ENCODE measurements at regions not wholly inside any gene's neighbourhood (a gene's known extent, or its start where the extent isn't known, plus 50 kb on each side); places are given as distances from the start of the nearest gene placed in this dataset.

GRCh38 chr2:19767899-19768298, 133.9 kb downstream of the TTC32 start:
- BruUV-seq (replicated peaks) = no TSS peak
- Mint-ChIP-seq H3K4me1 (ENCODE audit: insufficient read depth, unreplicated experiment) (no peaks in the 10 kb centered on the region), H3K36me3 (ENCODE audit: insufficient read depth, unreplicated experiment) (no peaks in the 10 kb centered on the region), H3K27ac (ENCODE audit: low read depth, unreplicated experiment) (no peak overlapping the region), H3K9me3 (ENCODE audit: unreplicated experiment) (no peaks in the 10 kb centered on the region), H3K4me3 (ENCODE audit: unreplicated experiment) (no peak overlapping the region), H3K27me3 (ENCODE audit: insufficient read depth, unreplicated experiment) (no peaks in the 10 kb centered on the region)
- ChIA-PET POLR2A (no interaction called here), CTCF (interaction anchor here (0.7 to 3.4 kb wide), 2 partner anchors 96 to 330 kb away, joined by 4 to 14 read pairs; no protein-coding TSS in a partner anchor)
- no peak for TF ChIP-seq CTCF (IDR thresholded peaks at IDR 0.05; ENCODE audit: unreplicated experiment)
- intact Hi-C loops (cut with micrococcal nuclease) = no loop called here
- DNase-seq (ENCODE audit: unreplicated experiment) = no peak

GRCh38 chr2:19764998-19765397, 136.8 kb downstream of the TTC32 start:
- Mint-ChIP-seq H3K27ac (ENCODE audit: low read depth, unreplicated experiment) (no peak overlapping the region), H3K36me3 (ENCODE audit: insufficient read depth, unreplicated experiment) (no peaks in the 10 kb centered on the region), H3K4me3 (ENCODE audit: unreplicated experiment) (no peak overlapping the region), H3K9me3 (ENCODE audit: unreplicated experiment) (no peaks in the 10 kb centered on the region), H3K27me3 (ENCODE audit: insufficient read depth, unreplicated experiment) (no peaks in the 10 kb centered on the region), H3K4me1 (ENCODE audit: insufficient read depth, unreplicated experiment) (no peaks in the 10 kb centered on the region)
- no TSS peak for BruUV-seq (replicated peaks)
- intact Hi-C loops (cut with micrococcal nuclease) = no loop called here
- no peak for DNase-seq (ENCODE audit: unreplicated experiment)
- CTCF ChIA-PET = interaction anchor here (0.5 to 3.4 kb wide), 4 partner anchors 98 to 545 kb away, joined by 3 to 14 read pairs (median 4); no protein-coding TSS in a partner anchor
- no peak for TF ChIP-seq CTCF (IDR thresholded peaks at IDR 0.05; ENCODE audit: unreplicated experiment)
- POLR2A ChIA-PET = interaction anchor here (0.6 kb wide), 1 partner anchor 28 kb away, joined by 3 read pairs; no protein-coding TSS in a partner anchor

DNA sequence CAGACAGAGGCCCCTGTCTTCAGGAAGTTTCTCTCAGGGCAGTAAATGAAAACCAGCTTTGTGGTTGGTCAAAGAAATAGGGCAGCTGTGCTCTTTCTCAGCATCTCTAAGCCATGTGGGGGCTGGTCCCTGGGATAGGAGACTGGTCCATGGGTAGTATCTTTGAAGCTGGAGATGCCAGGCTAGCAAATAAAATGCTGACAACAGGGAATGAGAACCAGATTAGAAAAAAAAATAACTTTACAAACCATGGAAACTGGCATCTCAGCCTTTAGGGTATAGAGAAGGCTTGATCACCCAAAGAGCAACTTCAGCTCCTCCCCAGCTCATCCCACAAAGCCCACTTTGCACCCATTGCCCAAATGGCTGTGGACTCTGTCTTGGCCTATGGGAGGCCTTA, 138.1 kb downstream of the TTC32 start:
- CTCF ChIA-PET = interaction anchor here (0.6 to 1.4 kb wide), 5 partner anchors 11 to 503 kb away, joined by 3 to 4 read pairs (median 4); no protein-coding TSS in a partner anchor
- no peak overlapping the region for H3K27ac Mint-ChIP-seq (ENCODE audit: low read depth, unreplicated experiment)
- TF ChIP-seq CTCF (IDR thresholded peaks at IDR 0.05; ENCODE audit: unreplicated experiment) = no peak
- no peaks in the 10 kb centered on the region for H3K9me3 Mint-ChIP-seq (ENCODE audit: unreplicated experiment)
- intact Hi-C loops (cut with micrococcal nuclease) = no loop called here
- no peak for DNase-seq (ENCODE audit: unreplicated experiment)
- no peak overlapping the region for H3K4me3 Mint-ChIP-seq (ENCODE audit: unreplicated experiment)
- no peaks in the 10 kb centered on the region for H3K27me3 Mint-ChIP-seq (ENCODE audit: insufficient read depth, unreplicated experiment)
- no TSS peak for BruUV-seq (replicated peaks)
- no peaks in the 10 kb centered on the region for H3K36me3 Mint-ChIP-seq (ENCODE audit: insufficient read depth, unreplicated experiment)
- H3K4me1 Mint-ChIP-seq (ENCODE audit: insufficient read depth, unreplicated experiment) = no peaks in the 10 kb centered on the region
- POLR2A ChIA-PET = no interaction called here

GRCh38 chr2:19762959-19763605, 138.7 kb downstream of the TTC32 start:
- ChIA-PET POLR2A (interaction anchor here (0.6 kb wide), 1 partner anchor 47 kb away, joined by 3 read pairs; no protein-coding TSS in a partner anchor), CTCF (interaction anchor here (0.6 to 1.1 kb wide), 3 partner anchors 12 to 332 kb away, joined by 3 to 4 read pairs (median 4); no protein-coding TSS in a partner anchor)
- BruUV-seq (replicated peaks) = no TSS peak
- Mint-ChIP-seq H3K9me3 (ENCODE audit: unreplicated experiment) (no peaks in the 10 kb centered on the region), H3K4me3 (ENCODE audit: unreplicated experiment) (no peak overlapping the region), H3K4me1 (ENCODE audit: insufficient read depth, unreplicated experiment) (no peaks in the 10 kb centered on the region), H3K36me3 (ENCODE audit: insufficient read depth, unreplicated experiment) (no peaks in the 10 kb centered on the region), H3K27me3 (ENCODE audit: insufficient read depth, unreplicated experiment) (no peaks in the 10 kb centered on the region), H3K27ac (ENCODE audit: low read depth, unreplicated experiment) (no peak overlapping the region)
- TF ChIP-seq CTCF (IDR thresholded peaks at IDR 0.05; ENCODE audit: unreplicated experiment) = no peak
- DNase-seq (ENCODE audit: unreplicated experiment) = no peak
- intact Hi-C loops (cut with micrococcal nuclease) = no loop called here
